SJCRH30 (cell line): ENCODE measurements at regions not wholly inside any gene's neighbourhood (a gene's known extent, or its start where the extent isn't known, plus 50 kb on each side); places are given as distances from the start of the nearest gene placed in this dataset.

Source experiments
- DNase-seq, 2 experiments: peaks; one replicate each; pipeline ENCODE4 v3.0.0-alpha.2; 2015 to 2020
- H3K27ac ChIP-seq: fragments of 250-450 bp; sonication (Bioruptor Pico); 2 replicates; pipeline ENCODE4 v1.5.1; 2020; ENCODE audit warnings: mild to moderate bottlenecking, moderate library complexity
- H3K27me3 ChIP-seq: fragments of 250-450 bp; sonication (Bioruptor Pico); 2 replicates; pipeline ENCODE4 v1.5.1; 2020; ENCODE audit warnings: mild to moderate bottlenecking, moderate library complexity
- H3K36me3 ChIP-seq: fragments of 250-450 bp; sonication (Bioruptor Pico); 2 replicates; pipeline ENCODE4 v1.5.1; 2020; ENCODE audit warnings: mild to moderate bottlenecking, moderate library complexity
- H3K4me1 ChIP-seq: fragments of 250-450 bp; sonication (Bioruptor Pico); 2 replicates; pipeline ENCODE4 v1.5.1; 2020; ENCODE audit warnings: mild to moderate bottlenecking, moderate library complexity
- H3K4me3 ChIP-seq: fragments of 250-450 bp; sonication (Bioruptor Pico); 2 replicates; pipeline ENCODE4 v1.5.1; 2020; ENCODE audit warnings: mild to moderate bottlenecking, moderate library complexity
- H3K9me3 ChIP-seq: fragments of 250-450 bp; sonication (Bioruptor Pico); replicated peaks from 2 replicates; pipeline ENCODE4 v1.5.1; 2020; ENCODE audit warnings: mild to moderate bottlenecking, moderate library complexity

DNA sequence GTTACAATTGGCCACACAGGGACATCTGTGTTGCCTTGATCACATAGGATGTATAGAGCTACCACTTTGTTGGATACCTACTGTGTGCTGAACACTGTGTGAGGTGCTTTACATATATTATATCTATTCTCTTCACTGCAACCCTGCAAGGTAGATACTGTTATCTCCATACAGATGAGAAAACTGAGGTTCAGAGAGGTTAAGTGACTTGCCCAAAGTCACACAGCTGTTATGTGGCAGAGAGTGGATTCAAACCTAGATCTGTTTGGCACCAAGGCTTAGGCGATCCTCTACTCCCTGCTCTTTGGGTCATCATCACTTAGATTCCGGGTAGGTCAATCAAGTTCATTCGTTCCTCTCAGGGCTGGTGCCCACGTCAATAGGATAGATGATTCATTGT lies 260.5 kb upstream of the IRX3 start:
- H3K9me3 ChIP-seq: no peaks in the 10 kb centered on the region
- DNase-seq: no peak
- H3K27me3 ChIP-seq: no peaks in the 10 kb centered on the region
- no peak overlapping the region for H3K4me3 ChIP-seq
- no peaks in the 10 kb centered on the region for H3K4me1 ChIP-seq
- no peaks in the 10 kb centered on the region for H3K36me3 ChIP-seq
- H3K27ac ChIP-seq: no peak overlapping the region

DNA sequence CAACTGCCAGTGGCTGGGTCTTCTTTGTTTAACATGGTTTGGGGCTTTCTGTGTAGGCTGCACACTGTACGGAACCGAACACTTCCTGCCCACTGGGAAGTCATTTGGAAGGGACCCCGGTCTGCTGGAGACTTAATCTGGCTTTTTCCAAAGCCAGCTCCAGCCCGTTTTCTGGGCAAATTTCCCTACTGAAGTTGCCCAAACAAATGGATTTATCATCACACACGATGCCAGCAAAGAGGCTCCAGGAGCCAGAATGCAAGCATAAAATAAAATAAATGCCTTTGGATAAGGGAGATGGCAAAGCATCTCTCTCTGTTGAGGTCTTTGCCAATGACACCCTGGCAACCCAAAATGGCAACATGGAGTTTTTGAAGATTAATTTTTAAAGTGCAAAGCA lies 259.9 kb upstream of the IRX3 start:
- Histone ChIP-seq H3K9me3 (no peaks in the 10 kb centered on the region), H3K4me3 (no peak overlapping the region), H3K36me3 (no peaks in the 10 kb centered on the region), H3K27me3 (peaks cover 2% of the 10 kb centered on the region; the same call in 1 of the 2 replicates), H3K4me1 (no peaks in the 10 kb centered on the region), H3K27ac (no peak overlapping the region)
- no peak for DNase-seq

DNA sequence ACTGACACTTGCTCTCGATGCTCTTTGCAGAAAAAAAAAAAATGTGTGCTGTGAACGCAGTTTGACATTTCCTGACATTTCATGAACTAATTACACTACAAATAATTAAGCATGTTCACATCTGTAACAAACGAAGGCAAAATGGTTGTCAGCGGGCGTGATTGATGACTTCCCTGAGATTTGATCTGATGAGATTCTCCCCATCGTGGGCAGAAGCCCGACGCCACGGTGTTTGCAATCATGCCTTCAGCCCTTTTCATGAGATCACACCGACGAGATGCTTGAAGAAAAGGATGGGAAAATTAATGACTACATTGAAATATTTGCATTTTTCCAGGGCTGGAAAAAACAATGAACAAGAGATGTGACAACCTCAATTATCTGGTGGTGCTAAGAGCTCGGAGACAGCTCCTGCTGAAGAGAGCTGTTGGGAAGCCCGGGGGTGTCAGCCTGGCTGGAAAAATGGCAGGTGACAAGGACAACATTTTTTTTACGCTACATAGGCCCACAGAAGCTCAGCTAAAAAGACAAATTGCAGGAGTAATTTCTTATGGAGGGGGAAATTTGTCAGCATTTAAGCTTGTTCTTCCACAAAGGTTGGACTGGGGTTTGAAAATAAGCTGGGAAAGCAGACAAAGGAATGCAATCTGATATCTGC lies 259.4 kb upstream of the IRX3 start:
- Histone ChIP-seq H3K27me3 (peaks cover 4% of the 10 kb centered on the region; the same call in 1 of the 2 replicates), H3K9me3 (no peaks in the 10 kb centered on the region), H3K4me1 (no peaks in the 10 kb centered on the region), H3K4me3 (no peak overlapping the region), H3K27ac (no peak overlapping the region), H3K36me3 (no peaks in the 10 kb centered on the region)
- no peak for DNase-seq

DNA sequence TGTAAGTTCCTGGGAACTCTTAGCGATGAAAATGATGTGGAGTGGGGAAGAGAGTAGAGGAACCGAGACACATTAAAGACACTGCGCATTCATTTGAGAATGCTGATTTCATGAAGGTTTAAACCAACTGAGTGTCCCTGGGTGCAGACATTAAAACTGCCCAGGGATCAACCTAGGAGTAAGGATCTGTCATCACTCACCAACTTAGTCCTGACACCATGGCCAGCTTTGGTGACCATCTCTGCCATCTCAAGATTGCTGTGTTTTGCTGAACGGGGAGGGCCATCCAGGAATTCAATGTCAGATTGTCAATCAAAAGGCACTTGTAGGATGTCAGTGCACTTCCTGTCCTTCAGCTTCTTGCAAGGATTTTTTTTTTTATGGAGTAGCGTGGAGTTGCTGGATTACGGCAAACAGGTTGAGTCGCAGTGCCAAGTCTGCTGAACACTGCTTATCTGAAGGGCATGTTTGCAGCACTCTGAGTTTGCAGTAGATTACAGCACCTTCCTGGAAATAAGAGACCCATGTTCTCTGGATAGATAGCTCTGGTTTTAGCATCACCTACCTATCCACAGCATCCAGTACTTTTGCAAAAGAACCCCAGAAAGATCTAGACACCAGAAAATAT lies 258.1 kb upstream of the IRX3 start:
- no peaks in the 10 kb centered on the region for H3K9me3 ChIP-seq
- H3K27me3 ChIP-seq: peaks cover 4% of the 10 kb centered on the region; the same call in 1 of the 2 replicates
- no peak for DNase-seq
- no peaks in the 10 kb centered on the region for H3K36me3 ChIP-seq
- H3K4me3 ChIP-seq: no peak overlapping the region
- H3K27ac ChIP-seq: no peak overlapping the region
- H3K4me1 ChIP-seq: no peaks in the 10 kb centered on the region

DNA sequence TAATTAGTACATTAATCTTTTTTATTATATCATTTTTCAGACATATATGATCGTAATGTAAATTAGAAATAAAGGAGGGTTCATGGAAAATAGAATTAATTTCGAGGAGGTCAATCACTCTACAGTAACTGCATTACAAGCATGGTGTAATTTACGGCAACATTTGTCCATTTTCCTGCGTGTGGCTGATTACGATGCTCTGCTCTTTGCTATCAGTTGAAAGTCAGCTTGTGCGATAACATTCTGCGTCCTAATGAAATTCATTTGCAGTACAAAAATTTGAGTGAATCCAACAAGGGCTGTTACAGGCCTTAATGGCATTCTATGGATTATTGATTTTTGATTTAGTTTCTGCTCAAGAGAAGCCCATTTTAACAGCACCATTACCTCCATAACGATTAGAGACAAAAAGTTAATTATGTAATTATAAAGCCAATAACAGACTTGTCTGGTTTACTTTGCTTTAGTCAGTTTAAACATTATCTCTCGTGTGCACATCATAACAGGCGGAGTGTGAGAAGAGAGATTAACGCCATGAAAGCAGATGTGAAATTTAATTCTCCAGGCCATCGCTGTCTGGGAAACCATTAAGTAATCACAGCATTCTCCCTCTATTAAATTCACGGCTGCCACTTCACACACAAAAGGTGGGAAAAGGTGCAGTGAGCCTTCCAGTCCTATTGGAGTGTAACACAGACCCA lies 256.4 kb upstream of the IRX3 start:
- no peak overlapping the region for H3K4me3 ChIP-seq
- H3K9me3 ChIP-seq: no peaks in the 10 kb centered on the region
- DNase-seq: no peak
- no peaks in the 10 kb centered on the region for H3K4me1 ChIP-seq
- peaks cover 10% of the 10 kb centered on the region; the same call in 1 of the 2 replicates for H3K27me3 ChIP-seq
- no peak overlapping the region for H3K27ac ChIP-seq
- no peaks in the 10 kb centered on the region for H3K36me3 ChIP-seq

DNA sequence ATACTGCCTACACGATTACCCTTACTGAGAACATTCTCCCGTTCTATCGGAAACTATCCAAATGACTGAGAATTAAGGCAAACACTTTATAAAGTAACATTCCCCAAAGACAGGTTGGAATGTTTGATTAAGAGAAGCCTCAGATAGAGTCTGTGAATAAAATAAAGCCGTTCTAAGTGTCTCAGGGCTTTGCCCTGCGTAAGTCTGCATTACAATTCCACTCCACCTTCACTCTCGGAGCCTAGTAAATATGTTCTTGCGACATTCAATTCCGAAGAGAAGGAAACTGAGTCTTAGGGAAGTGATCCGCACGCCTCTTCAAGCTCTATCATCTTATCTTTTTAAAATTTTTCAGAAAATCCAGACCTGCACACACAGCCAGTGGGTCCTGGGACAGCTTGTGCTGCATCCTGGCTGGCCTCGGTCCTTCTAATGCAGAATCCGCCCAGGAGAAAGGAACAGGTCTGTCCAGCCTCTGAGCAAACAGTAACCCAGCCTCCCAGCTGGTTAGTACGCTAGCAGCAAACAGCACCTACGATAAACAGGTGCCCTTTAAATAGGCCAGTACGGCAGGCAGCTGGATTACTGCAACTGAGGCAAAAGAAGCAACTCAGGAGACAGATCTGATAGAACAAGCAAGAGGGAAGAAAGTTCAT lies 254.1 kb upstream of the IRX3 start:
- DNase-seq: no peak
- Histone ChIP-seq H3K27ac (no peak overlapping the region), H3K4me3 (no peak overlapping the region), H3K27me3 (peaks cover 10% of the 10 kb centered on the region; the same call in 1 of the 2 replicates), H3K9me3 (no peaks in the 10 kb centered on the region), H3K4me1 (no peaks in the 10 kb centered on the region), H3K36me3 (no peaks in the 10 kb centered on the region)

DNA sequence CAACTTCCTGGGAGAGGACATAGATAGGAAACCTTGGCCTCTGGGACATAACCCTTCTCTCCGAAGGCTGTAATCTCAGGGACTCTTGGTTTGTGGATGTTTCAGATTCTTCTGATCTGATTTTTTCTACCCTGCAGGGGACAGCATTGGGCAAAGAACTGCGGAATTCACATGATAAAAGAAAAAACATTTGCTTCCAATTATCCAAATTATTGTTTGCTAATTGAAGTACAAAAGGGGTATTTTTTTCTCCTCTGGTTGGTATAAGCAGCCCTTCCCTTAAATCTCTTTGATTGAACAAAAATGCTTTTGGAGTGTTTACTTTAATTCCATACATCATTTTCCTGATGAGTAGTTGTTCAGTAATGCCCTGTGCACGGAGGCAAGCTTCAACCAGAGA lies 251.7 kb upstream of the IRX3 start:
- DNase-seq: no peak

DNA sequence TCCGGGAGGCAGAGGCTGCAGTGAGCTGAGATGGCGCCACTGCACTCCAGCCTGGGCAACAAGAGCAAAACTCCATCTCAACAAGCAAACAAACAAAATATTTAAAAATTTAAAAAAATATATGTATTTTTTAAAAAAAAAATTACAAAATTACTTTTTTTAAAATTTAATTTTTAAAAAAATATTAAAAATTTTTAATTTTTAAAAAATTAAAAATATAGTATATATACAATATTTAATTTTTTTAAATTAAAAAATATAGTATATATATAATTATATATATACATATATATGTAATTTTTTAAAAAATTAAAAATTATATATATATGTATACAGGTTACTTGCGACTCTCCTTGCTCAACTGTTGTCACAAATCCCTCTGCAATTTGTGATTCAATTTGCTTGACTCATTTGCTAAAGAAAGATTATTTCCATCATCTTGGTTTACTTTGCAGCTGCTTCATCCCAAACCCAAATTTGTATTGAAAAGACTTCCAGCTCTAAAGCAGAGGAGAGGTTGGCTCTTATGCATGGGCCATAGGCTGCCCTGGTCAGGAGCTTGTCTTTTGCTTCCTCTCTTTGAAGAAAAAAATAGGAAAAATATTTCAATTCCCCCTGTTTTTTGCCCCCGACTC lies 247.4 kb upstream of the IRX3 start:
- no peak for DNase-seq

More for the DNA sequence above, 251.7 kb upstream of the IRX3 start:
- Histone ChIP-seq H3K36me3 (no peaks in the 10 kb centered on the region), H3K27ac (no peak overlapping the region), H3K4me3 (no peak overlapping the region), H3K9me3 (no peaks in the 10 kb centered on the region), H3K27me3 (peaks cover 10% of the 10 kb centered on the region; the same call in 1 of the 2 replicates), H3K4me1 (no peaks in the 10 kb centered on the region)

DNA sequence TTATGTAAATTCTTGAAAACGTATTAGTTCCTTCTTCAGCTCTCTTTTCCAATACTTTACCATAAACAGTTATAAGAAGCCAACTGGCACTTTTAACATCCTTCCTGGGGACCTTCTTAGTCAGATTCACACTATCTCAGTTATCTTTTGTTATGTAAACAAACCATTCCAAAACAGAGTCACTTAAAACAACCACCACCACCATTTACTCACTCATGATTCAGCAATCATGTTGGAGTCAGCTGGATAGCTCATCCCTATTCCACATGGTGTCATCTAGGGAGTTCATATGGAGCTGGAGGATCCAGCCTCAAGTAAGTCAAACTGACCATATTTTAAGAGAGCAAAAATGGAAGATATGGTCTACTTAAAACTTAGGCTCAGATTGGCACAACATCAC lies 240.3 kb upstream of the IRX3 start:
- Histone ChIP-seq H3K27me3 (no peaks in the 10 kb centered on the region), H3K4me1 (no peaks in the 10 kb centered on the region), H3K27ac (no peak overlapping the region), H3K9me3 (no peaks in the 10 kb centered on the region), H3K4me3 (no peak overlapping the region), H3K36me3 (no peaks in the 10 kb centered on the region)
- DNase-seq: no peak

More for the DNA sequence above, 247.4 kb upstream of the IRX3 start:
- H3K27ac ChIP-seq: no peak overlapping the region
- no peaks in the 10 kb centered on the region for H3K9me3 ChIP-seq
- no peak overlapping the region for H3K4me3 ChIP-seq
- no peaks in the 10 kb centered on the region for H3K4me1 ChIP-seq
- no peaks in the 10 kb centered on the region for H3K36me3 ChIP-seq
- H3K27me3 ChIP-seq: 0 out of 2 replicates have a peak, but pooled peaks cover 6% of the 10 kb centered on the region

DNA sequence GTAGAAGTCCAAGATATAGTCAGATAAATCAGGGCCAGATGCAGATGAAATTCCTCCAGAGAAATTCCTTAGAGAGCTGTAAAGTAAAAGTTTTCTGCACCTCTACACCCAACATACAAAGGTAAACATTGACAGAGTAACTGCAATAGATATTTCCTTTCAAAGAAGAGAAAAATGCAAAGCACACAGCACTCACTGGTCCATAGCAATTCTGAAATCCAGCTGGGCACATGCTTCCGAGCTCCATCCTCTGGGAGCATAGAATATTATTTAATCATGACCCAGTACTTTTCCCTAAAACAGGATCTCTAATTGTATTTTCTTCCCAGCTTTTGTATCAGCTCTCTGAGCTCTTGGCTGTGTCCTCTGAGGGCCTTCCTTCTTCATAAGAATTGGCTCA lies 239.5 kb upstream of the IRX3 start:
- Histone ChIP-seq H3K36me3 (no peaks in the 10 kb centered on the region), H3K27ac (no peak overlapping the region), H3K9me3 (no peaks in the 10 kb centered on the region), H3K27me3 (no peaks in the 10 kb centered on the region), H3K4me1 (no peaks in the 10 kb centered on the region), H3K4me3 (no peak overlapping the region)
- no peak for DNase-seq

DNA sequence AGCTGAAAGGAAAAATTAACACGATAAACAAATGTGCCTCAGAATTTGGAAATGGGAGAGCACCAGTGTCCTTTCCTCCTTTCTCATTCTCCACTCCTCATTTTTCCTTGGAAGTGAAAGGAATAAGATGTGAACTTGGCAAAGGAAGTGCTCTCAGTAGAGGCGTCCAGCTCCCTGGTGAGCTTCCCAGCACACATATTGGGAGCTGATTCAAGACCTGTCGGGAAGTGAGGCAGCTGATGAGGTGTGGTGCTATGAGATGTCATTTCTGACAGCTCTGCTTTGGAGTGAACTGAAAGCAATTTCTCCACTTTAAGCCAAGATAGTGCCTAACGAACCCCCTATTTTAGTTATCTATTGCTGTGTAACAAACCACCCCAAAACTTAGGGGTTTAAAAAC lies 238.5 kb upstream of the IRX3 start:
- H3K27me3 ChIP-seq: no peaks in the 10 kb centered on the region
- H3K27ac ChIP-seq: no peak overlapping the region
- H3K4me3 ChIP-seq: no peak overlapping the region
- H3K9me3 ChIP-seq: no peaks in the 10 kb centered on the region
- DNase-seq: no peak
- H3K4me1 ChIP-seq: no peaks in the 10 kb centered on the region
- no peaks in the 10 kb centered on the region for H3K36me3 ChIP-seq

DNA sequence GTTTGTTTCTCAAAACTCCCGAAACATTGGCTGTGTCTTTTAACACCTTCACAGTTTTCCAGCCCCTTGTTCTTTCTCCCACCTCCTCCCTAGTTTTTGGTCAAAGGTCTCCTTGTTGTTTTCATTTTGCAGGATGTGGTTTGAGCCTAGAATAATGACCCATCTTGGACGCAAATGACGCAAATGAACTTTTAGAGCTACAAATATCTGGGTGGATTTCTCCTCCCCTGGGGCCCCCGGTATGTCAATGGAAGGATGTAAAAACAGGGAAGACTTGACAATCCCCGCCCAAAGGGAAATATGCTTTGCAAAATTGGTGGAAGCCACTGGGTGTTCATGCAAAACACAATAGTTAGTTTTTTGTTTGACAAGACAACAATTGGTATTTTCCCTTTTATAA lies 236.0 kb upstream of the IRX3 start:
- Histone ChIP-seq H3K4me3 (no peak overlapping the region), H3K36me3 (no peaks in the 10 kb centered on the region), H3K27me3 (no peaks in the 10 kb centered on the region), H3K27ac (no peak overlapping the region), H3K4me1 (no peaks in the 10 kb centered on the region), H3K9me3 (no peaks in the 10 kb centered on the region)
- DNase-seq: no peak

DNA sequence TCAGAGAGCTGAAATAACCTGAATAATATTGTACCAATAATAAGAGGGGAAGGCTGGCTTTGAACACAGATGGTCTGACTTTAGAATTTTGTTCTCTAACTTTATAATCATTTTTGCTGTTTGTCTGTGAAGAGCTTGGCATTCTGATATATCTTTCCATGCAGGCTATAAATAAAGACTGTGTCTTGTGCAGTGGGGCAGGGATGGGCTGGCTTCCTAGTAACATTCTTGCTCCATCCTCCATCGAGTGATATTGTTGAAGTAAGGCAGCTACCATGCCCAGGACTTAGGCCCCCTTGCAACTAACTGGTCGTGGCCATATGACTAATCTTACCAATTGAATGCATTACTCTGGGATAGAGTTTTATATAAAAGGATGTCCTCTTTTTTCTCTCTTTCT lies 234.7 kb upstream of the IRX3 start:
- Histone ChIP-seq H3K27ac (no peak overlapping the region), H3K4me3 (no peak overlapping the region), H3K4me1 (no peaks in the 10 kb centered on the region), H3K27me3 (no peaks in the 10 kb centered on the region), H3K36me3 (no peaks in the 10 kb centered on the region), H3K9me3 (no peaks in the 10 kb centered on the region)
- DNase-seq: no peak

DNA sequence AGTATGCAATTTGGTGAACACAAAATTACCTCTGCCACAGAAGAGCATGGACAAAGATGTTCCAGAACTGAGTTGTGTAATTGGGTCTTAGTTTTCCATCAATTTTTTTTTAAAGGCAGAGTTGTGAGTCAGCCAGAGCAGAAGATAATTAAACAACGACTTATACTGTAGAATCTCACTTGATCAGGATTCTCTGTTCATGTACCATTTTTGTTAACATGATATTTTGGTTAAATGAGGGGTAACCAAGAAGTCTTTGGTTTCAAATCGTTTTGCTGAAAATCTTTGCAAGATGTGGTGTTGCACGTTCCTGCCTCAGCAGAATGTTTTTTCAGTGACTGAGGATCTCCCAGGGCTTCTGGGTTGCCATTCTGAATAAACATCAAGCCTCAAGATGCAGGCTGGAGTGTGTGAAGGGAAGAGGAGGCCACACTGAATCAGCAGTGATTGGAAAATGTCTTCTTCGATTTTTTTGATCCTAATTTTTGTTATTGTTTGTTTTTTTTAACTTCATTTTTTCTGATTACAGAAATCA lies 232.6 kb upstream of the IRX3 start:
- no peaks in the 10 kb centered on the region for H3K9me3 ChIP-seq
- H3K4me1 ChIP-seq: no peaks in the 10 kb centered on the region
- H3K27ac ChIP-seq: no peak overlapping the region
- no peak for DNase-seq
- H3K4me3 ChIP-seq: no peak overlapping the region
- no peaks in the 10 kb centered on the region for H3K27me3 ChIP-seq
- H3K36me3 ChIP-seq: no peaks in the 10 kb centered on the region
